PC-9 (cell line): ENCODE measurements at regions not wholly inside any gene's neighbourhood (a gene's known extent, or its start where the extent isn't known, plus 50 kb on each side); places are given as distances from the start of the nearest gene placed in this dataset.

ENCODE experiments used
- BruUV-seq: library from RNA; stranded (reverse); fragments of 400-500 nt; replicated peaks from 2 replicates; lab custom pipeline; 2021; lab: Mats Ljungman, UMichigan
- CTCF ChIA-PET: fragments of 300-600 bp; sonication (Branson Sonifier 250); formaldehyde crosslinking; loops from one replicate; lab custom pipeline; 2022; ENCODE audit warnings: antibody characterized with exemption; lab: Charles Lee
- POLR2A ChIA-PET: fragments of 300-600 bp; sonication (Branson Sonifier 250); formaldehyde crosslinking; loops from one replicate; lab custom pipeline; 2022; ENCODE audit warnings: antibody characterized with exemption; ENCODE audit not compliant: unreplicated experiment; lab: Charles Lee
- DNase-seq, 2 experiments: peaks; one replicate each; pipeline versions ENCODE4 v3.0.0 to v3.0.0-alpha.2; 2015 to 2022; ENCODE audit warnings: mixed read lengths in 1 of 2
- H2AFZ ChIP-seq: fragments of 200-600 bp; sonication (generic); 2 replicates; pipeline ENCODE4 v1.8.1; 2017; ENCODE audit warnings: antibody characterized with exemption
- H3F3A ChIP-seq: fragments of 200-600 bp; sonication (generic); 2 replicates; pipeline ENCODE4 v1.8.1; 2017; ENCODE audit warnings: antibody characterized with exemption, mild to moderate bottlenecking, low read depth; ENCODE audit not compliant: insufficient read depth
- H3K27ac ChIP-seq: fragments of 200-600 bp; sonication (generic); 2 replicates; pipeline ENCODE4 v1.6.1; 2016; ENCODE audit warnings: mixed run types
- H3K27me3 ChIP-seq: fragments of 200-600 bp; sonication (generic); 2 replicates; pipeline ENCODE4 v1.6.1; 2016; ENCODE audit warnings: low read depth, mixed run types; ENCODE audit not compliant: insufficient read depth
- H3K36me3 ChIP-seq: fragments of 200-600 bp; sonication (generic); 2 replicates; pipeline ENCODE4 v1.6.1; 2016; ENCODE audit warnings: low read depth, mixed run types
- H3K4me1 ChIP-seq: fragments of 200-600 bp; sonication (generic); replicated peaks from 2 replicates; pipeline ENCODE4 v1.6.1; 2016; ENCODE audit warnings: mixed run types; ENCODE audit not compliant: insufficient read depth
- H3K4me2 ChIP-seq: fragments of 200-600 bp; sonication (generic); 2 replicates; pipeline ENCODE4 v1.6.1; 2017; ENCODE audit warnings: mixed run types
- H3K4me3 ChIP-seq: fragments of 200-600 bp; sonication (generic); 2 replicates; pipeline ENCODE4 v1.6.1; 2016; ENCODE audit warnings: mixed run types
- H3K79me2 ChIP-seq: fragments of 200-600 bp; sonication (generic); 2 replicates; pipeline ENCODE4 v1.6.1; 2017; ENCODE audit warnings: low read depth, mixed run types
- H3K9me2 ChIP-seq: fragments of 200-600 bp; sonication (generic); 2 replicates; pipeline ENCODE4 v1.8.1; 2017; ENCODE audit warnings: mild to moderate bottlenecking; ENCODE audit not compliant: insufficient read depth
- H3K9me3 ChIP-seq: fragments of 200-600 bp; sonication (generic); 2 replicates; pipeline ENCODE4 v1.8.1; 2016; ENCODE audit warnings: low read depth; ENCODE audit not compliant: insufficient read depth
- H4K20me1 ChIP-seq: fragments of 200-600 bp; sonication (generic); 2 replicates; pipeline ENCODE4 v1.8.1; 2017; ENCODE audit not compliant: insufficient read depth
- EZH2 ChIP-seq: fragments of 200-600 bp; sonication (generic); IDR thresholded peaks from 2 replicates; pipeline ENCODE4 v1.8.0; 2017; ENCODE audit warnings: antibody characterized with exemption, low read depth
- intact Hi-C: fragments of 100-400 bp; cut with micrococcal nuclease; formaldehyde crosslinking; loops from one replicate; pipeline ENCODE4 v1.10.0; 2022; ENCODE audit not compliant: unreplicated experiment
- TF ChIP-seq, protein P1 (sequence below): fragments of 200-600 bp; sonication (generic); conservative IDR thresholded peaks from 2 replicates; pipeline ENCODE4 v1.6.1; 2017; ENCODE audit warnings: mixed run types, antibody characterized with exemption, mild to moderate bottlenecking, moderate library complexity

DNA sequence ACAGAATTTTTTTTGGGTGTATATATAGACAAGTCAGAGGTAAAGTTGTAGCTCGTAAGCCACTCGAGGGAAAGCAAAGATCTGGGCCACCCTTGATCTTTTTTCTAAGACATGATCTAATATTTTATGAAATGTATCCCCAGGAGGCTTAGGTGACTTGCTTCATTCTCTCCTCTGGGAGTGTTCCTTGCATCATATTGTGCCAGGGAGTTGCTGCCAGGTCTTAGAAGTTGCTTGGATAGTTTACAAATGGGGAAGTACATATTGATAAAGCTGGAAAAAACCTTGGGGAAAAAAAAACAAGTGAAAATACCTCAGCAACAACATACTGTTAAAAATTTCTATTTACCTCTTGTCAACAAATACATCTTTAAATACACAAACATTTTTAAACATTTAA, 110.9 kb upstream of the CYYR1 start:
- DNase-seq = no peak
- no TSS peak for BruUV-seq
- ChIA-PET CTCF (no interaction called here), POLR2A (no interaction called here)
- intact Hi-C loops = no loop called here
- TF ChIP-seq EZH2 = no peak
- TF ChIP-seq, protein P1, sequence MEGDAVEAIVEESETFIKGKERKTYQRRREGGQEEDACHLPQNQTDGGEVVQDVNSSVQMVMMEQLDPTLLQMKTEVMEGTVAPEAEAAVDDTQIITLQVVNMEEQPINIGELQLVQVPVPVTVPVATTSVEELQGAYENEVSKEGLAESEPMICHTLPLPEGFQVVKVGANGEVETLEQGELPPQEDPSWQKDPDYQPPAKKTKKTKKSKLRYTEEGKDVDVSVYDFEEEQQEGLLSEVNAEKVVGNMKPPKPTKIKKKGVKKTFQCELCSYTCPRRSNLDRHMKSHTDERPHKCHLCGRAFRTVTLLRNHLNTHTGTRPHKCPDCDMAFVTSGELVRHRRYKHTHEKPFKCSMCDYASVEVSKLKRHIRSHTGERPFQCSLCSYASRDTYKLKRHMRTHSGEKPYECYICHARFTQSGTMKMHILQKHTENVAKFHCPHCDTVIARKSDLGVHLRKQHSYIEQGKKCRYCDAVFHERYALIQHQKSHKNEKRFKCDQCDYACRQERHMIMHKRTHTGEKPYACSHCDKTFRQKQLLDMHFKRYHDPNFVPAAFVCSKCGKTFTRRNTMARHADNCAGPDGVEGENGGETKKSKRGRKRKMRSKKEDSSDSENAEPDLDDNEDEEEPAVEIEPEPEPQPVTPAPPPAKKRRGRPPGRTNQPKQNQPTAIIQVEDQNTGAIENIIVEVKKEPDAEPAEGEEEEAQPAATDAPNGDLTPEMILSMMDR = no peak
- H3K36me3 ChIP-seq = no peaks in the 10 kb centered on the region
- H3K4me2 ChIP-seq = no peak overlapping the region
- no peaks in the 10 kb centered on the region for H3K27me3 ChIP-seq
- H4K20me1 ChIP-seq = no peaks in the 10 kb centered on the region
- H3K9me2 ChIP-seq = no peaks in the 10 kb centered on the region
- H2AFZ ChIP-seq = no peak overlapping the region
- no peaks in the 10 kb centered on the region for H3K79me2 ChIP-seq
- H3K4me3 ChIP-seq = no peak overlapping the region
- H3K9me3 ChIP-seq = no peaks in the 10 kb centered on the region
- H3K27ac ChIP-seq = no peak overlapping the region
- H3F3A ChIP-seq = no peaks in the 10 kb centered on the region
- H3K4me1 ChIP-seq = no peaks in the 10 kb centered on the region

DNA sequence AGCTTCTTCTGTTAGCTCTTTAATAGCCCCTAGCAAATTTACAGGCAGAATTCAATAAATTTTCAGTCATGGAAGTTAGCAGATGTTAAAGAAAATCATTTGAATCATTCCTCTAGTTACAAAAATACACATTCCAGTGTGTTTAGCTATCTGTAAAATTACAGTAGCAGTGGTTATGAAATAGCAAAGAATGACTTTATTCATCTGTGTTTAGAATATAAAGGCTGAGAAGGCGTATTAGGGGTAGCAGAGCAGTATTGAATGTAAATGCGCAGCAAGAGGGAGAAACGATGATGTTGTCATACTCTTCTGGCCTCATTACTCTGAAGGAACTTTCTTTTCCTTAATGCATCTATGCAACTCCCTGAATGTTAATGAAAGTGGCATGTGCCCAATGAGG, 106.2 kb upstream of the CYYR1 start:
- Histone ChIP-seq H3K79me2 (no peaks in the 10 kb centered on the region), H4K20me1 (no peaks in the 10 kb centered on the region), H3K4me3 (no peak overlapping the region), H3F3A (no peaks in the 10 kb centered on the region), H3K4me2 (no peak overlapping the region), H3K4me1 (no peaks in the 10 kb centered on the region), H3K9me3 (no peaks in the 10 kb centered on the region), H3K27ac (no peak overlapping the region), H3K36me3 (no peaks in the 10 kb centered on the region), H2AFZ (no peak overlapping the region), H3K27me3 (no peaks in the 10 kb centered on the region), H3K9me2 (no peaks in the 10 kb centered on the region)
- no peak for TF ChIP-seq EZH2
- TF ChIP-seq, protein P1 = no peak
- BruUV-seq = no TSS peak
- no peak for DNase-seq
- intact Hi-C loops = no loop called here
- ChIA-PET CTCF (no interaction called here), POLR2A (no interaction called here)

DNA sequence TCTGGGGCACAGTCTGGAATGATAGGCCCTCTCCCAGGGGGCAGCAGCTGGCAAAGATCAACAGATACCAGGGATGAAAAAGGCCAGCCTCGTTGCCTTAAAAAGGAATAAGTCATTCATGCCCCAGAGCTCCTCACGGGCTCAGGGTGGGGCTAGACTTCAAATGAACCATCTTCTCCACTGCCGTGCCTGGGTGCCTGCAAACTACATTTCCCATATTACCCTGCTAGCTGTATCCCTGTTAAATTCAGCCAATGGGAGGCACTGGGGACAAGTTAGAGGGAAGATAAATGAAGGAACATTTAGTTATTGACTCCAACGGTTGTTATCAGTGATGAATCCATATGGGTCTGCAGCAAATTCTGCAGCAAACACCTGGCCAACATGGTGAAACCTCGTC, 101.2 kb upstream of the CYYR1 start:
- POLR2A ChIA-PET = interaction anchor here (0.6 kb wide), 1 partner anchor 17 kb away, joined by 3 read pairs; no protein-coding TSS in a partner anchor
- CTCF ChIA-PET = no interaction called here
- BruUV-seq = no TSS peak
- no peak for TF ChIP-seq EZH2
- TF ChIP-seq, protein P1 = no peak
- DNase-seq = no peak
- H3K9me2 ChIP-seq = no peaks in the 10 kb centered on the region
- H3K27ac ChIP-seq = no peak overlapping the region
- no peaks in the 10 kb centered on the region for H3F3A ChIP-seq
- H3K36me3 ChIP-seq = no peaks in the 10 kb centered on the region
- H4K20me1 ChIP-seq = no peaks in the 10 kb centered on the region
- no peak overlapping the region for H3K4me3 ChIP-seq
- no peaks in the 10 kb centered on the region for H3K27me3 ChIP-seq
- no peak overlapping the region for H2AFZ ChIP-seq
- H3K4me1 ChIP-seq = no peaks in the 10 kb centered on the region
- no peak overlapping the region for H3K4me2 ChIP-seq
- no peaks in the 10 kb centered on the region for H3K9me3 ChIP-seq
- H3K79me2 ChIP-seq = no peaks in the 10 kb centered on the region
- intact Hi-C loops = no loop called here
